NCI-H1417 (cell line): ENCODE measurements at regions not wholly inside any gene's neighbourhood (a gene's known extent, or its start where the extent isn't known, plus 50 kb on each side); places are given as distances from the start of the nearest gene placed in this dataset.

Experiments
- DNase-seq, 3 experiments: peaks; one replicate each; lab custom pipeline; 2025; lab: John Stamatoyannopoulos, UW

DNA sequence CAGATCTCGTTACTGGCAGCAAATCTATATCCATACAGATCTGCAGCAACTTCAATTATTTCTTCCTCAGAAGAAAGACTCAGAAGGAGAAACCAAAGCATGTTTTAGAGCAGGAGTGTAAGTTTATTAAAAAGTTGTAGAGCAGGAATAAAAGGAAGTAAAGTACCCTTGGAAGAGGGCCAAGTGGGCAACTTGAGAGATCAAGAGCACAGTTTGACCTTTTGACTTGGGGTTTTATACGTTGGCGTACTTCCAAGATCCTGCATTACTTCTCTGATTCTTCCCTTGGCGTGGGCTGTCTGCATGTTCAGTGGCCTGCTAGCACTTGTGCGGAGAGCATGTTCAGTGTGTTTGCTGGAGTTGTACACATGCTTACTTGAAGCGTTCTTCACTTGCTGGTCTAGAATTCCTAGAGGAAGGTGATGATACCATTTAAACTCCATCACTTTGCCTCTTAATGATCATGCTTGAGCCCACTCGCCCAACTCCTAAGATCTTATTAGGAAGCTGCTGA lies 1114.7 kb upstream of the PABPC4L start:
- no peak for DNase-seq

- no peak for DNase-seq
These were observed 1088.5 kb upstream of the PABPC4L start for GRCh38 chr4:135290136-135290535.

- DNase-seq = no peak
These were observed 1082.3 kb upstream of the PABPC4L start for GRCh38 chr4:135283934-135284333.

GRCh38 chr4:135282676-135283075 lies 1081.1 kb upstream of the PABPC4L start:
- DNase-seq = no peak

- DNase-seq = no peak
These were observed 1079.6 kb upstream of the PABPC4L start for GRCh38 chr4:135281230-135281629.

DNA sequence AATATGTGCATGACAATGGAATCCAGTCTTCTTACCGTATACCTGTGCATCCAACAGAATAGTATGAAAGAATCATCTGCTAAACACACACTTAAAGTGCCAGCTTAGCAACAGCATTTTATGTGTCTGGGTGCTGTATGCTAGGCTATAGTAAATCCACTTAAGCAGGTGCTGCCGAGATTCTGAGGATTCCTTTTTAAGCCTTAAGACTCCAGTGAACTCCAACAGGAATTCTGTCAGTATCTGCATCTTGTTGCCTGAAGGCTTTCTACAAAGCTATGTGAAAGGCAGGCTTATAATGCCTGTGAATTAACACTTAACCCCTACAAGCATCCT lies 1076.4 kb upstream of the PABPC4L start:
- DNase-seq = no peak

DNA sequence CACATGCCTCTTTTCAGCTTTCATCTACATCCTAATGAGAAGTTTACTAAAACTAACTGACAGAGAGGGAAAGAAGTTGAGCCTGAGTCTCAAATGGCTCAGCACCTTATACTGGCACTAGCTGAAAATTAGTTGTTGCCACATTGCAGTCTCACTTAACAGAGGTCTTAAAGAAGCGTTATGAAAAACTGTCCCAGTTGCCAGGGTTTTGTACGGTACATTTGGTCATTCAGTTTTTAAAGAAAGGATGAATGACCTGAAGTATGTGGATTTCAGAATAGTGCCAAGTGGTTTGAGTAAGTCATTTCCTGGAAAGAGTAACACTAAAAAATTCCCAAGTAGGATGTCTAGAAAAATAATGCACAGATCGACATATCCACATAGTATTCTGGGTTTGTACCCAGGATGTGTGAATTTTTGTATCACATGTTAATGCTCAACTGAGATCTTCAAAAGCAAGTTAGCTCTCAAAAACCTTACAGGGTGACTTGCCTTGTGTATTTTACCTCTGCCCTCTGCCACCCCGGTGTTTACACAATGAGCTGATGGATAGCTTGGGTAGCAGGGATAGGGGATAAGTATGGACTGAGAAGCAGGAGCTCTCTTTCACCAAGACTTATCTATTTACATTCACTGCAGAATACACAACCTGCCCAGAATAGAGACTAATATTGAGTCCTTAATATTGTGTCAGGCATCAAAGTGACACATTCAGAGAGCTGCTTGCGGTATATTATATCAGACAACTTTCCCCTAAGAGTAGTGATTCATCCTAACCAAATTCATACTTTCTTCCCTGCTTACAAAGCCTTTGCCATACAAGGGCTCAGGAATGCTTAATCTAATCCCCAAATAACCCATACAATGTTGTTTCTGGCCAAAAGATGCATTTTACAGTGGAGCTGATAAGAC lies 1075.7 kb upstream of the PABPC4L start:
- peak in 1 of 3 experiments; percentile 13 for DNase-seq

- DNase-seq = no peak
These were observed 1072.8 kb upstream of the PABPC4L start for GRCh38 chr4:135274416-135274815.

DNA sequence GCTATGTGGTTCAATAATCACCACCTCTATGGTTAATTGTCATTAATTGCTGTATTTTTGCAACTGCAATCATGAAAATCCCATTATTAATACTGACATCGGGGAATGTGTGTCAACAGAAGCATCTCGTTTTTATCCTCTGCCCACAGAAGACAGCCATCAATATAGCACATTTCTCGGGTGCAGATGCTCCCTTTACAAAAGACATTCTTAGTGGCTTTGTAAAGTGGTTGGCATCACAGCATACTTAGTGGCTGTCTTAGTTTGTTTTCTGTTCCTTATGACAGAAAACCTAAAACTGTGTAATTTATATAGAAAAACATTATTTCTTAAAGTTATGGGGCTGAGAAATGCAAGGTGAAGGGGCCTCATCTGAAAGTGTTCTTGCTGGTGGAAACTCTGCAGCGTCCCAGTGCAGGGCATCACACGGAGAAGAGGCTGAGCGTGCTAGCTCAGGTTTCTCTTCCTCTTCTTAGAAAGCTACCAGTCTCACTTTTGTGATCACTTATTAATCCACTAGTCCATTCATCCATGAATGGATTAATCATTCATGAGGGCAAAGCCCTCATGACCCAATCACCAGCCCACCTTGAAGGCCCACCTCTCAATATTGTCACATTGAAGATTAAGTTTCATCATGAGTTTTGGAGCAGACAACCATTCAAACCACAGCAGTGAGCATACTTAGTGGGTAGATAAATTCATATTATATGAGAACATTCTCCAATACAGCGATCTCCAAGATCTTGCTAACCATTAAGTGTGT lies 1067.7 kb upstream of the PABPC4L start:
- DNase-seq = no peak

DNA sequence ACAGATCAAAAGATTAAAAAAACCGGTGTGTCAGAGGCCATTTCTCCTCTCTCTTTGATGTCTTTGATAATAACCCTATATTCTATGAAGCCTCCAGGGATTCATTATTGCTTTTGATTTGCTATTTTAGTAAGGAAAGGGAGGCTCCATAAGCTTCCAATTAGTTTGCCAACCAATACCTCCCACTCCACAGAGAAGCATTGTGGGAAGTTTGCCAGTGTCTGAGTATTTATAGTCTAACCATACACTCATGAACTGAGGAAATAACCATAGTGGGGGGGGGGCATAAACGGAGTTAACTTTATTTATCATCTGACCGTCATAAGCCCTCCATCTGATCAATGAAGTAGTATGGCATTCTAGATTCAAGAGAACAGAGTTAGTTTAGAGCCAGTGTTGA lies 1066.8 kb upstream of the PABPC4L start:
- no peak for DNase-seq

DNA sequence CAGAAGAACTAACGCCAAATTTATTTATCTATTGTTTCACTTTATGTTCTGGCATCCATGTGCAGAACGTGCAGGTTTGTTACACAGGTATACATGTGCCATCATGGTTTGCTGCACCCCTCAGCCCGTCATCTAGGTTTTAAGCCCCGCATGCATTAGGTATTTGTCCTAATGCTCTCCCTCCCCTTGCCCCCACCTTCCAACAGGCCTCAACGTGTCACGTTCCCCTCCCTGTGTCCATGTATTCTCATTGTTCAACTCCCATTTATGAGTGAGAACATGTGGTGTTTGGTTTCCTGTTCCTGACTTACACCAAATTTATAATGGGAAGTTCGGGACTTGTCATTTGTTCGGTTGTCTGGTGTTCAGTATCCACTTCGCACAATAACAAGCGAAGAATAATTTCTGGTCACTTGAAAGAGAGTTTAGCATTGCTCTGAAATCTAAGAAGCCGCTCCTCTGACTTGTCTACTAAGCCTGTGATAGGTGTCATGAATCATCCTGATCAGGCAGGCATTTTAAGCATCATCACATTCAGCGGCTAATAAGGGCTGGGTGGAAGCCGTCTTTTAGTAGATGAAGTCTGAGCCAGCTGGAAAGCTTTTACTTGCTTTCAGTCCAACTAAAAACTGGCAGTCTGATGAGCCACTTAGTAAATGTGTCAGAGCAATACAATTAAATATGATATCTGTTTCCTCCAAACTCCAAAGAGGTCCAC lies 1065.7 kb upstream of the PABPC4L start:
- no peak for DNase-seq

DNA sequence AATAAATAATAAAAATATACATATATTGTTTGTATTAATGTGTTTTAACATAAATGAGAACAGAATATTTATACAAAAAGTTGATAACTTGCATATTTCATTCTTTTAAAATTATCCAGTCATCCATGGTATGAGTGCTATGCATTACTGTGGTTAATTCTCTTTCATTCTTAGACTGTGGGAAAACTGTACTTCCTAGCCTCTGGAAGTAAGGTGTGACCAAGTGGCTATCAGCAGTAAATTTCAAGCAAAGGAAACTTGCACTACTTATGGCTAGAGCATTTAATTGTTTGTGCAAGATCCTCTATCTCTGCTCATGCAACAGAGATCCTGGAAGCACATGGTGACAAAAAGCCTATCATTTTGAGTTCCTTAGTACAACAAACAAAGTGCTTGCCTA lies 1054.5 kb upstream of the PABPC4L start:
- no peak for DNase-seq

GRCh38 chr4:135250040-135250439 lies 1048.5 kb upstream of the PABPC4L start:
- DNase-seq = no peak

DNA sequence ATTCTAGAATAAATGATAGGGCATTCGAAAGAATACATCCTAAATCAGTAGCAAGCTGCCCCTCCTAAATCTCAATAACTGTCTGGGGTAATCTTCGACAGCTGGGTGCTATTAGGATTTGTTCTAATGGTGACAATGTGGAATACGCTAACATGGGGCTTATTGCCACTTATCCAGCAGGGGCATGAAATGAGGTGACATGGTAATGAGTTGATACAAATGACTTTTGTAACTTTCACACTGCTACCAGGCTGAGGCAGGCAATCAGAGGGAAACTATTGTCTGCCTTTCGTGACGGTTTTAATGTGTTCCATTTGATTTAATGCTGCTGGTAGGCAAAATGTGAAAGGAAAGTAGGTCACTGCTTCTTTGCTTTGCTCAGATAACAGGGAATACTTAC lies 1047.4 kb upstream of the PABPC4L start:
- peak in 2 of 3 experiments; percentile 9 to 52 for DNase-seq

DNA sequence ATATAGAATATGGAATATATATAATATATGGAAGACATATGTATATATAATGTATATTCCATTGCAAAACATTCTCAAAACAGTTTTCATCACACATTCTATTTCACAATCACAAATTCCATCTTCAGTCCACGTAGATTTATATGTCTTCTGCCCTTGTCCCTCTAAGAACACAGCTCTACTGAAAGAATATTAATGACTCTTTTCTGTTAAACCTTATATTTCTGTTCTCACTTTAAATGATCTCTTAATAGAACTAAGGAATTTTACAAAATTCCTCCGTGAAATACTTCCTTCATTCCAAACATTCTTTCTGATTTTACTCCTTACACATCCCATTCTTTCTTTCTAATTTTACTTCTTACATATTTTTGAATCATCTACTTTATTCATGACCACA lies 1043.1 kb upstream of the PABPC4L start:
- DNase-seq = no peak

GRCh38 chr4:135244056-135244455 lies 1042.5 kb upstream of the PABPC4L start:
- peak in 1 of 3 experiments; percentile 12 for DNase-seq

DNA sequence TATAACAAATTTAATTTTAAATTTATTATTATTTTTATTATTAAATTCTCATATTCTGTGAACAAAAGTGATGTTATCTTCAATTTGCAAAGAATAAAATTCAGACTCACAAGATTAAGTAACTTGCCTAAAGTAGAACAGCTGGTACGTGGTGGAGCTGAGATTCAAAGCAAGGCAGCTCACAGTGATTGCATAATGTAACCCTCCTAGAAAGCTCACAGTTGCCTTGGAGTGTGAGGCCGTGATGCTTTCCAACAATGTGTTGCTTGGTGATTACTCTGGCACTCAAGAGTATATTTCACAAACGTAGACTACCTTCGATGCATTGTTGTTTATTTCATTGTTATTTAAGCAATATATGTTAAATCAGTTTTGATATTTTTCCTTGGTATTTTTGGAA lies 1039.2 kb upstream of the PABPC4L start:
- DNase-seq = no peak

DNA sequence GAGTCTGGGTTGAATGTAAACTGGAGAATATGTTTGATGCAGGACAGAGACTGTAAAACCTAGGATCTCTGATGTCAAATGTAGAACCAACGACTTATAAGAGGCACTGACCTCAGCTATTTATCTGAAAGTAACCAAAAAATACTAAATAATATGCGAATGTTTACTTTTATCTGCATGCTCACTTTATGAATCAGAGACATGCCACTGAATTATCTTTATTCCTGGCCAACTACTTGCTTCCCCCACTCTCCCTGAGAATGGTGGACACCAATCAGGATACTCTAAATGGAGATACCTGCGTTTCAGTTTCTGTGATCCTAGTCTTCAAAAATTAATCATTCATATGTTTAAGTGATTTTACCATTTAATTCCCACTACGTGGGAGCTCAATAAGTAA lies 1038.4 kb upstream of the PABPC4L start:
- no peak for DNase-seq

GRCh38 chr4:135238940-135239339 lies 1037.4 kb upstream of the PABPC4L start:
- no peak for DNase-seq

DNA sequence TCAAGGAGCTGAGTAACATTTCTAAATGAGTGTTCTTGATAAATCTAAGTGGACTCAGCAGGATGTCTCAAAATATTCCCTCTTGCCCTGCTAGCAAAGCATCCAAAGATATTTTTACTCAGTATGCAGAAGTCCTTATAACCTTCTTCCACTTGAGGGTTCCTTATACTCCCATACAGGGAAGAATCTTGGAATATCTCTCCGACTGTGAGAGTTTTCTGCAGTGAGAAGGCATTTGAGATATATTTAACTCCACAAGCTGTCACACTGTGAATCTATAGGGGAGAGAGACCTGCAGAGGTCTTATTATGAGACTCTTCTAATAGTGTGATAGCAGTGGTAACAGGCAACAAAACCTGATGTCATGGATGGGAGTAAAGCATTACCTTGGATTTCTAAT lies 1034.5 kb upstream of the PABPC4L start:
- DNase-seq = peak in 1 of 3 experiments; percentile 3

DNA sequence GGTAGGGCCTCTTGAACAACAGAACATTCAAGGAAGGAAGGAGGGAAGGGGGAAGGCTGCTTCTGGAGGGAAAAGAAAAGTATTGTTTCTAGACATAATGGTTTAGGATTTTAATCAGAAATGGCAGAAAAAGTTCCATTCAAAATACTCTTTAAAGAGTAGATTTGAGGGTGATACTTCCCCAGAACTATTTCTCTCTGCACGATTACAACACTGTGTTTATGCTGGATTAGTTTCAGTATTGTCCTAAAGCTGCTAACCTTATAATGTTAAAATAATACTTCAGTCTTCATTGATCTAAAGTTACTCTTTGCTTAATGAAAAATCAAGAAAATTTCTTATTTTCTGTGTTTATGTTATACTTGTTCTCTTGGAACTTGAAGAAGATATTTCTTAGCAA lies 1026.3 kb upstream of the PABPC4L start:
- no peak for DNase-seq

DNA sequence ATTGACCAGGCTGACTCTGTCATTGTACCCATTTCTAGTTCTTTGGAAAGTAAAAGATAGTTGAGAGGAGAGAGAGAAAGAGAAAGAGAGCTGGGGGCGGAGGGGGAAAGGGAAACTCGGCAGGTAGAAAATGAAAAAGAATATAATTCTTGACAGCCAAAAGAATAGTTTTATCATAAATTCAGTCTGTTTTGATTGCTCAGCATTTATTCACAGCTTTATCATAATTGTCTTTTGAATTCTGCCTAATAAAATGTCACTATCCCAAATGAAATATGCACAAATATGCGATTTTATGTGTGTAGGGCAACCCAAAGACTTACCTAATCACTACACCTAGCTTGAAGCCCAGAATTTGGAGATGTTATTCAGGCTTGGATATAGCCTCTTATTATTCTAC lies 1024.0 kb upstream of the PABPC4L start:
- no peak for DNase-seq
